ENCODE measurements at regions not wholly inside any gene's neighbourhood (a gene's known extent, or its start where the extent isn't known, plus 50 kb on each side); places are given as distances from the start of the nearest gene placed in this dataset.

GRCh38 chr12:28800129-28800528, 348.9 kb upstream of the FAR2 start:
- no peak overlapping the region for H3K27ac Mint-ChIP-seq (ENCODE audit: unreplicated experiment)
- peaks cover 4% of the 10 kb centered on the region; the same call in 1 of the 2 replicates for H3K9me3 ChIP-seq
- TF ChIP-seq CTCF (IDR thresholded peaks at IDR 0.05; ENCODE audit: insufficient read depth in 1 of 2, low read depth in 1 of 2, low read length in 1 of 2, severe bottlenecking in 1 of 2, unreplicated experiment in 1 of 2), result no peak
- DNase-seq, result no peak
- H3K4me3 ChIP-seq (ENCODE audit: low read depth, low read length), result no peak overlapping the region
- peaks cover 6% of the 10 kb centered on the region for H3K4me1 Mint-ChIP-seq (ENCODE audit: low read depth, unreplicated experiment)
- peaks cover 8% of the 10 kb centered on the region for H3K4me1 ChIP-seq
- no peaks in the 10 kb centered on the region for H3K36me3 ChIP-seq (ENCODE audit: control insufficient read depth, insufficient read depth, low read length)
- H3K9me3 Mint-ChIP-seq (ENCODE audit: unreplicated experiment), result peaks cover 10% of the 10 kb centered on the region
- H3K27me3 Mint-ChIP-seq (ENCODE audit: insufficient read depth, unreplicated experiment), result no peaks in the 10 kb centered on the region
- ChIA-PET POLR2A (no interaction called here), CTCF (no interaction called here)
- no peaks in the 10 kb centered on the region for H3K36me3 Mint-ChIP-seq (ENCODE audit: insufficient read depth, unreplicated experiment)
- H3K27me3 ChIP-seq (replicated peaks; ENCODE audit: control insufficient read depth, insufficient read depth, low read length), result no peaks in the 10 kb centered on the region
- BruUV-seq (replicated peaks), result no TSS peak
- no peak overlapping the region for H3K4me3 Mint-ChIP-seq (ENCODE audit: unreplicated experiment)
- intact Hi-C loops (cut with micrococcal nuclease; ENCODE audit: unreplicated experiment), result no loop called here

GRCh38 chr12:28802706-28803438, 346.2 kb upstream of the FAR2 start:
- Mint-ChIP-seq H3K27me3 (ENCODE audit: insufficient read depth, unreplicated experiment) (no peaks in the 10 kb centered on the region), H3K4me1 (ENCODE audit: low read depth, unreplicated experiment) (peaks cover 6% of the 10 kb centered on the region), H3K9me3 (ENCODE audit: unreplicated experiment) (no peaks in the 10 kb centered on the region), H3K27ac (ENCODE audit: unreplicated experiment) (no peak overlapping the region), H3K4me3 (ENCODE audit: unreplicated experiment) (no peak overlapping the region), H3K36me3 (ENCODE audit: insufficient read depth, unreplicated experiment) (no peaks in the 10 kb centered on the region)
- BruUV-seq (replicated peaks), result no TSS peak
- DNase-seq, result no peak
- Histone ChIP-seq H3K9me3 (no peaks in the 10 kb centered on the region), H3K4me3 (ENCODE audit: low read depth, low read length) (no peak overlapping the region), H3K36me3 (ENCODE audit: control insufficient read depth, insufficient read depth, low read length) (no peaks in the 10 kb centered on the region), H3K4me1 (peaks cover 8% of the 10 kb centered on the region), H3K27me3 (replicated peaks; ENCODE audit: control insufficient read depth, insufficient read depth, low read length) (no peaks in the 10 kb centered on the region)
- intact Hi-C loops (cut with micrococcal nuclease; ENCODE audit: unreplicated experiment), result no loop called here
- ChIA-PET CTCF (no interaction called here), POLR2A (no interaction called here)
- TF ChIP-seq CTCF (IDR thresholded peaks at IDR 0.05; ENCODE audit: insufficient read depth in 1 of 2, low read depth in 1 of 2, low read length in 1 of 2, severe bottlenecking in 1 of 2, unreplicated experiment in 1 of 2), result no peak

- H3K4me3 ChIP-seq (ENCODE audit: low read depth, low read length), result no peak overlapping the region
- BruUV-seq (replicated peaks), result no TSS peak
- H3K9me3 ChIP-seq, result no peaks in the 10 kb centered on the region
- intact Hi-C loops (cut with micrococcal nuclease; ENCODE audit: unreplicated experiment), result no loop called here
- Mint-ChIP-seq H3K4me3 (ENCODE audit: unreplicated experiment) (no peak overlapping the region), H3K4me1 (ENCODE audit: low read depth, unreplicated experiment) (no peaks in the 10 kb centered on the region), H3K27me3 (ENCODE audit: insufficient read depth, unreplicated experiment) (peaks cover 13% of the 10 kb centered on the region), H3K27ac (ENCODE audit: unreplicated experiment) (no peak overlapping the region), H3K9me3 (ENCODE audit: unreplicated experiment) (peaks cover 11% of the 10 kb centered on the region), H3K36me3 (ENCODE audit: insufficient read depth, unreplicated experiment) (no peaks in the 10 kb centered on the region)
- no peak for TF ChIP-seq CTCF (IDR thresholded peaks at IDR 0.05; ENCODE audit: insufficient read depth in 1 of 2, low read depth in 1 of 2, low read length in 1 of 2, severe bottlenecking in 1 of 2, unreplicated experiment in 1 of 2)
- H3K4me1 ChIP-seq, result no peaks in the 10 kb centered on the region
- DNase-seq, result no peak
- H3K27me3 ChIP-seq (replicated peaks; ENCODE audit: control insufficient read depth, insufficient read depth, low read length), result no peaks in the 10 kb centered on the region
- ChIA-PET CTCF (interaction anchor here (0.5 kb wide), 1 partner anchor 7 kb away, joined by 3 read pairs; no protein-coding TSS in a partner anchor), POLR2A (no interaction called here)
- H3K36me3 ChIP-seq (ENCODE audit: control insufficient read depth, insufficient read depth, low read length), result no peaks in the 10 kb centered on the region
Observed at GRCh38 chr12:28807535-28807934, 341.5 kb upstream of the FAR2 start.
